D721Med (cell line): ENCODE measurements at regions not wholly inside any gene's neighbourhood (a gene's known extent, or its start where the extent isn't known, plus 50 kb on each side); places are given as distances from the start of the nearest gene placed in this dataset.
"Not testable (repeated sequence)": the region's sequence is repeated elsewhere in the genome, so short reads cannot be mapped to it uniquely, and the experiment has no call there.

Experiments
- DNase-seq: peaks from one replicate; pipeline ENCODE4 v3.0.0; 2011; ENCODE audit warnings: low spot score; ENCODE audit not compliant: insufficient read length
- FAIRE-seq: peaks from 2 replicates; lab custom pipeline; 2011; peaks lifted over from hg19 to GRCh38; lab: Jason Lieb, UNC
- CTCF ChIP-seq: IDR thresholded peaks from 2 replicates; pipeline ENCODE4 v1.5.1; 2012; ENCODE audit warnings: mild to moderate bottlenecking, control low read depth; ENCODE audit not compliant: insufficient read depth; ENCODE audit errors: missing control alignments

GRCh38 chr17:71011391-71011790, 842.1 kb downstream of the KCNJ2 start:
- no peak for TF ChIP-seq CTCF
- no peak for FAIRE-seq

GRCh38 chr17:71019699-71020098, 850.4 kb downstream of the KCNJ2 start:
- FAIRE-seq: no peak
- DNase-seq: no peak

More at GRCh38 chr17:71011391-71011790, 842.1 kb downstream of the KCNJ2 start:
- DNase-seq: no peak

GRCh38 chr17:71022758-71023157, 853.4 kb downstream of the KCNJ2 start:
- DNase-seq: no peak
- TF ChIP-seq CTCF: no peak
- FAIRE-seq: no peak

More at GRCh38 chr17:71019699-71020098, 850.4 kb downstream of the KCNJ2 start:
- no peak for TF ChIP-seq CTCF

- FAIRE-seq (no peak), DNase-seq (no peak)
- no peak for TF ChIP-seq CTCF
These were observed 854.1 kb downstream of the KCNJ2 start for GRCh38 chr17:71023249-71024030.

GRCh38 chr17:71024172-71024571, 854.8 kb downstream of the KCNJ2 start:
- TF ChIP-seq CTCF: no peak
- FAIRE-seq (no peak), DNase-seq (no peak)

GRCh38 chr17:71024969-71025368, 855.6 kb downstream of the KCNJ2 start:
- FAIRE-seq (no peak), DNase-seq (no peak)
- TF ChIP-seq CTCF: no peak

GRCh38 chr17:71029246-71029645, 859.9 kb downstream of the KCNJ2 start:
- TF ChIP-seq CTCF: no peak
- FAIRE-seq (no peak), DNase-seq (no peak)

GRCh38 chr17:71031286-71031685, 862.0 kb downstream of the KCNJ2 start:
- not testable (repeated sequence) for DNase-seq, FAIRE-seq
